Naive thymus-derived CD4-positive, alpha-beta T cell (primary cell): ENCODE measurements at regions not wholly inside any gene's neighbourhood (a gene's known extent, or its start where the extent isn't known, plus 50 kb on each side); places are given as distances from the start of the nearest gene placed in this dataset.

ENCODE experiments used
- ATAC-seq: fragments of 150-1000 bp; cut with Tn5 transposase; 2 replicates; pipeline ENCODE4 v1.10.0; 2021; ENCODE audit warnings: mild to moderate bottlenecking, moderate library complexity
- CTCF ChIA-PET: fragments of 350-600 bp; sonication (Branson Sonifier 250); formaldehyde crosslinking; loops from one replicate; lab custom pipeline; 2021; ENCODE audit warnings: antibody characterized with exemption; lab: Charles Lee
- POLR2A ChIA-PET: fragments of 350-600 bp; sonication (Branson Sonifier 250); formaldehyde crosslinking; loops from one replicate; lab custom pipeline; 2021; ENCODE audit warnings: antibody characterized with exemption, inconsistent platforms; lab: Charles Lee
- DNase-seq, 9 donors: peaks; one replicate each; pipeline versions ENCODE4 v3.0.0 to v3.0.0-alpha.2; 2020 to 2022; ENCODE audit warnings: mixed read lengths in 1 of 9
- H3K27ac ChIP-seq: one replicate; pipeline ENCODE4 v1.7.0; 2013; ENCODE audit warnings: mild to moderate bottlenecking, low read depth, low read length, moderate library complexity
- H3K27me3 ChIP-seq, 2 donors: one replicate each; pipeline ENCODE4 v1.7.0; 2013; ENCODE audit warnings: low read length in 2 of 2, mild to moderate bottlenecking in 2 of 2, moderate library complexity in 2 of 2; ENCODE audit not compliant: control insufficient read depth in 2 of 2, insufficient read depth in 2 of 2
- H3K36me3 ChIP-seq, 3 experiments: 1 replicate in 2 of 3; 2 replicates in 1 of 3; pipeline ENCODE4 v1.7.0; 2013; ENCODE audit warnings: low read length in 3 of 3, mild to moderate bottlenecking in 3 of 3, moderate library complexity in 1 of 3; ENCODE audit not compliant: insufficient read depth in 3 of 3, control insufficient read depth in 2 of 3
- H3K4me1 ChIP-seq, 2 donors: one replicate each; pipeline ENCODE4 v1.7.0; 2013; ENCODE audit warnings: low read length in 2 of 2, mild to moderate bottlenecking in 2 of 2, moderate library complexity in 1 of 2; ENCODE audit not compliant: control insufficient read depth in 2 of 2, insufficient read depth in 2 of 2
- H3K4me3 ChIP-seq: 2 replicates; pipeline ENCODE4 v1.7.0; 2013; ENCODE audit warnings: mild to moderate bottlenecking, low read length
- H3K9me3 ChIP-seq, 3 experiments: 1 replicate in 2 of 3; 2 replicates in 1 of 3; pipeline ENCODE4 v1.7.0; 2013; ENCODE audit warnings: low read length in 3 of 3; ENCODE audit not compliant: control insufficient read depth in 2 of 3
- H3K27ac Mint-ChIP-seq, 9 donors: one replicate each; pipeline ENCODE4 v1.8.0; 2020 to 2022; ENCODE audit warnings: mixed read lengths in 9 of 9, mild to moderate bottlenecking in 8 of 9, moderate library complexity in 5 of 9, inconsistent platforms in 2 of 9
- H3K27me3 Mint-ChIP-seq, 5 donors: one replicate each; pipeline ENCODE4 v1.8.0; 2021 to 2022; ENCODE audit warnings: mixed read lengths in 5 of 5, mild to moderate bottlenecking in 1 of 5
- H3K36me3 Mint-ChIP-seq, 5 donors: one replicate each; pipeline ENCODE4 v1.8.0; 2020 to 2022; ENCODE audit warnings: mixed read lengths in 5 of 5, mild to moderate bottlenecking in 3 of 5, inconsistent platforms in 1 of 5
- H3K4me1 Mint-ChIP-seq, 7 donors: one replicate each; pipeline ENCODE4 v1.8.0; 2020 to 2022; ENCODE audit warnings: mixed read lengths in 7 of 7, mild to moderate bottlenecking in 3 of 7, inconsistent platforms in 1 of 7
- H3K4me3 Mint-ChIP-seq, 10 donors: one replicate each; pipeline ENCODE4 v1.8.0; 2020 to 2022; ENCODE audit warnings: mild to moderate bottlenecking in 10 of 10, mixed read lengths in 10 of 10, moderate library complexity in 6 of 10, inconsistent platforms in 2 of 10
- H3K9me3 Mint-ChIP-seq, 11 donors: one replicate each; pipeline ENCODE4 v1.8.0; 2020 to 2022; ENCODE audit warnings: mixed read lengths in 11 of 11, mild to moderate bottlenecking in 4 of 11, inconsistent platforms in 1 of 11, moderate library complexity in 1 of 11
- intact Hi-C, 2 donors: fragments of 100-400 bp; cut with micrococcal nuclease; formaldehyde crosslinking; loops; one replicate each; pipeline ENCODE4 v1.15.1; 2023

GRCh38 chr5:148931453-148932057 lies 105.1 kb downstream of the ADRB2 start:
- ChIA-PET POLR2A (no interaction called here), CTCF (no interaction called here)
- H3K27ac ChIP-seq, result no peak overlapping the region
- Mint-ChIP-seq H3K27ac (no peak overlapping the region), H3K36me3 (no peaks in the 10 kb centered on the region), H3K4me3 (no peak overlapping the region), H3K27me3 (peaks cover 0 to 27% (median 8%) of the 10 kb centered on the region in 5 donors), H3K9me3 (no peaks in the 10 kb centered on the region), H3K4me1 (peaks cover 0 to 4% (median 0%) of the 10 kb centered on the region in 7 donors)
- no peaks in the 10 kb centered on the region for H3K36me3 ChIP-seq
- intact Hi-C loops, result no loop called here
- DNase-seq, result no peak
- H3K27me3 ChIP-seq, result no peaks in the 10 kb centered on the region
- H3K4me1 ChIP-seq, result no peaks in the 10 kb centered on the region
- no peaks in the 10 kb centered on the region for H3K9me3 ChIP-seq
- H3K4me3 ChIP-seq, result no peak overlapping the region
- no peak for ATAC-seq

- intact Hi-C loops, result no loop called here
- Histone ChIP-seq H3K9me3 (no peaks in the 10 kb centered on the region), H3K4me1 (no peaks in the 10 kb centered on the region), H3K27ac (no peak overlapping the region), H3K4me3 (no peak overlapping the region), H3K36me3 (no peaks in the 10 kb centered on the region), H3K27me3 (no peaks in the 10 kb centered on the region)
- peaks cover 0 to 21% (median 8%) of the 10 kb centered on the region in 5 donors for H3K27me3 Mint-ChIP-seq
- ChIA-PET POLR2A (no interaction called here), CTCF (no interaction called here)
- H3K4me1 Mint-ChIP-seq, result peaks cover 0 to 4% (median 0%) of the 10 kb centered on the region in 7 donors
- H3K27ac Mint-ChIP-seq, result no peak overlapping the region
- no peak for ATAC-seq
- no peak for DNase-seq
- no peaks in the 10 kb centered on the region for H3K9me3 Mint-ChIP-seq
- H3K4me3 Mint-ChIP-seq, result no peak overlapping the region
- no peaks in the 10 kb centered on the region for H3K36me3 Mint-ChIP-seq
Observed at GRCh38 chr5:148932355-148932935, 106.0 kb downstream of the ADRB2 start.

GRCh38 chr5:148933903-148934432 lies 107.6 kb downstream of the ADRB2 start:
- no peak overlapping the region for H3K27ac ChIP-seq
- no peaks in the 10 kb centered on the region for H3K36me3 Mint-ChIP-seq
- no peak overlapping the region for H3K4me3 ChIP-seq
- ATAC-seq (no peak), DNase-seq (no peak)
- H3K4me1 ChIP-seq, result no peaks in the 10 kb centered on the region
- intact Hi-C loops, result no loop called here
- no peaks in the 10 kb centered on the region for H3K9me3 ChIP-seq
- peaks cover 0 to 26% (median 8%) of the 10 kb centered on the region in 5 donors for H3K27me3 Mint-ChIP-seq
- ChIA-PET POLR2A (no interaction called here), CTCF (no interaction called here)
- no peaks in the 10 kb centered on the region for H3K36me3 ChIP-seq
- no peak overlapping the region for H3K4me3 Mint-ChIP-seq
- H3K4me1 Mint-ChIP-seq, result peaks cover 0 to 4% (median 0%) of the 10 kb centered on the region in 7 donors
- H3K27ac Mint-ChIP-seq, result no peak overlapping the region
- H3K27me3 ChIP-seq, result no peaks in the 10 kb centered on the region
- no peaks in the 10 kb centered on the region for H3K9me3 Mint-ChIP-seq

GRCh38 chr5:148934895-148935400 lies 108.5 kb downstream of the ADRB2 start:
- Mint-ChIP-seq H3K27me3 (peaks cover 0 to 21% (median 8%) of the 10 kb centered on the region in 5 donors), H3K4me1 (peaks cover 0 to 4% (median 0%) of the 10 kb centered on the region in 7 donors), H3K27ac (no peak overlapping the region), H3K4me3 (no peak overlapping the region), H3K36me3 (no peaks in the 10 kb centered on the region), H3K9me3 (no peaks in the 10 kb centered on the region)
- ChIA-PET POLR2A (no interaction called here), CTCF (no interaction called here)
- Histone ChIP-seq H3K4me3 (no peak overlapping the region), H3K27me3 (no peaks in the 10 kb centered on the region), H3K9me3 (no peaks in the 10 kb centered on the region), H3K36me3 (no peaks in the 10 kb centered on the region), H3K27ac (no peak overlapping the region), H3K4me1 (no peaks in the 10 kb centered on the region)
- ATAC-seq (no peak), DNase-seq (no peak)
- intact Hi-C loops, result no loop called here

GRCh38 chr5:148937239-148937638 lies 110.8 kb downstream of the ADRB2 start:
- intact Hi-C loops, result no loop called here
- Mint-ChIP-seq H3K27ac (no peak overlapping the region), H3K36me3 (no peaks in the 10 kb centered on the region), H3K9me3 (no peaks in the 10 kb centered on the region), H3K4me1 (no peaks in the 10 kb centered on the region), H3K4me3 (no peak overlapping the region), H3K27me3 (peaks cover 0 to 23% (median 7%) of the 10 kb centered on the region in 5 donors)
- Histone ChIP-seq H3K27ac (no peak overlapping the region), H3K27me3 (no peaks in the 10 kb centered on the region), H3K4me1 (no peaks in the 10 kb centered on the region), H3K9me3 (no peaks in the 10 kb centered on the region), H3K36me3 (no peaks in the 10 kb centered on the region), H3K4me3 (no peak overlapping the region)
- ATAC-seq (no peak), DNase-seq (no peak)
- ChIA-PET CTCF (no interaction called here), POLR2A (no interaction called here)

GRCh38 chr5:148937830-148938521 lies 111.6 kb downstream of the ADRB2 start:
- H3K4me3 Mint-ChIP-seq, result no peak overlapping the region
- ChIA-PET CTCF (no interaction called here), POLR2A (no interaction called here)
- no peak overlapping the region for H3K27ac Mint-ChIP-seq
- H3K27me3 Mint-ChIP-seq, result peaks cover 0 to 23% (median 7%) of the 10 kb centered on the region in 5 donors
- Histone ChIP-seq H3K27me3 (no peaks in the 10 kb centered on the region), H3K4me3 (no peak overlapping the region), H3K9me3 (no peaks in the 10 kb centered on the region), H3K27ac (no peak overlapping the region), H3K4me1 (no peaks in the 10 kb centered on the region), H3K36me3 (no peaks in the 10 kb centered on the region)
- H3K36me3 Mint-ChIP-seq, result no peaks in the 10 kb centered on the region
- intact Hi-C loops, result no loop called here
- DNase-seq (no peak), ATAC-seq (no peak)
- no peaks in the 10 kb centered on the region for H3K4me1 Mint-ChIP-seq
- no peaks in the 10 kb centered on the region for H3K9me3 Mint-ChIP-seq
